SKM-1 treated with dmso at 0.1 percent for 144 hours (cell line): ENCODE measurements at regions not wholly inside any gene's neighbourhood (a gene's known extent, or its start where the extent isn't known, plus 50 kb on each side); places are given as distances from the start of the nearest gene placed in this dataset.

ENCODE experiments used
- DNase-seq: peaks from one replicate; lab custom pipeline; 2025; ENCODE audit not compliant: unreplicated experiment; lab: John Stamatoyannopoulos, UW

DNA sequence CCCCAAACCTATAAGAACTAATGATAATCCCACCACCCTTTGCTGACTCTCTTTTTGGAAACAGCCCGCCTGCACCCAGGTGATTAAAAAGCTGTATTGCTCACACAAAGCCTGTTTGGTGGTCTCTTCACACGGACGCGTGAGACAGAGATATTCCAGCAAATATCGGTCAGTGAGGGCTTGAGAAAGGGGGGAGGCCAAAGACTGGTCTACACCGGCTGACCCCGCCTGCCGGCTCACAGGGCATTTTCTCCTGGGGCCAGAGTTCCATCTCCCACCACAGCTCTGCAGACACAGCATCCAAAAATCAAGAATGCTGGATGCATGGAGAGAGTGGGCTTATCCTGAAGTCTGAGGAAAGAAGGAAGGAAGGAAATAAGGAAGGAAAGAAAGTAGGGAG is 176.0 kb downstream of the SHOX start:
- no peak for DNase-seq

DNA sequence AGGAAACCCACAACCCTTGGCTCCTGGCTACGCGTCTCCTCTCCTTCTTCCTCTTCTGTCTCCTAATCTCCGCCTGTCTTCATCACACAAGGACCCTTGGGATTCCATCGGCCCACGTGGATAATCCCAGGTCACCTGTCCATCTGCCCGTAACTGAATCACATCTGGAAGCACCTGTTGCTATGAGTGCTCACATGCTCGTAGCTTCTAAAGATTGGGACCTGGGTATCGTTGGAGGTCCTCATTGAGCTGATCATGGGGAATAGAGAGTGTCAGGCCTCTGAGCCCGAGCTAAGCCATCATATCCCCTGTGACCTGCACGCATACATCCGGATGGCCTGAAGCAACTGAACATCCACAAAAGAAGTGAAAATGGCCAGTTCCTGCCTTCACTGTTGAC is 175.4 kb downstream of the SHOX start:
- DNase-seq: no peak

DNA sequence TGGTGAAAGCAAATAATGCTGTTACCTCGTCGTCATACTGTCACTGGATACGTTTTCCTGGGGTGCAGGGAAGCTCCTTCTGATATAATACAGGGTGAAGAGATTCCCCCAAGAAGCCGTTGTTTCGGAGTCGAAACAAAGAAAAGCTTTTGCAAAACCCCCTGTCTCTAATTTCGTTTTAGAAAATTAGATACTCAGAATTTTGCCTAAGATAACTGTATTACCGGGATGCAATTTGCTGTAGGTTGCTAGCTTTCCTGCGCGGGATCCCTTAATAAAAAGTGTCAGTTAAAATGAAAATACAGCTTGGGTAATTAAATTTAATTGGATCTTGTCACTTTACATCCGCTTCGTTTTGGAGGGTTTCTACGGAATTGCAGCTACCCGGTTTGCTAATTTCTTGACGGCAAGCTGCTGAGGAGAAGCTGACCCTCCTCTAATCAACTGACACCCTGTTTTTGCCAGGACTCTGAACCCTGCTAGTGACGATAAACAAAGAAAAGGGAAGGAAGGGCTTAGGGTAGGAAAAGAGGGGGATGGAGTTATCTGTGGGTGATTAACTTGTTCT is 174.6 kb downstream of the SHOX start:
- DNase-seq: no peak

DNA sequence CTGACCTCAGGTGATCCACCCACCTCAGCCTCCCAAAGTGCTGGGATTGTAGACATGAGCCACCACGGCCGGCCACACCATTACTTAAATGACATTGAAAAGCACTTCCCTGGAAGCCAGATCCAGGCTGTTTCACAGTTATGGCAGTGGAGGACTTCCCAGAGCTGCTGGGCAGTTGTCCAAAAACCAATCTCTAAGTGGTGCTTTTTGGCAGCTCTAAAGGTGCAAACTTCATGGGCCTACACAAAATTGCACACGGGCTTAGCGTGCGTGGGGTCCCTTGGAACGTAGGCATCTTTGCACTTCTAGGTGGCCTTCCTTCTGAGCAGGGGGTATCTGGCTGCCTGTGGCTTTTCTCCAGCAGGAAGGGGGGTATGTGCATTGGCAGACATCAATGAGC is 172.3 kb downstream of the SHOX start:
- no peak for DNase-seq

DNA sequence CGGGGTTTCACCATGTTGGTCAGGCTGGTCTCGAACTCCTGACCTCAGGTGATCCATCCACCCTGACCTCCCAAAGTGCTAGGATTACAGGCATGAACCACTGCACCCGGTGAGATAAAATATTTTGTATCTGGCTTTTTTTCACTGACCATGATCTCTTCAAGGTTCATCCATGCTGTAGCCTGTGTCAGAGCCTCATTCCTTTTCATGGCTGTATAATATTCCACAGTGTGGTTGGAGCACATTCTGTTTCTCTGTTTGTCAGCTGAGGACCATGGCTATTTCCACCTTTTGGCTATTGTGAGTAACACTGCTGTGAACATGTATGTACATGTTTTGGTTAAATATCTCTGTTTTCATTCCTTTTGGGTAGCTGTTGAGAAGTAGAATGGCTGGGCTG is 169.2 kb downstream of the SHOX start:
- DNase-seq: no peak

DNA sequence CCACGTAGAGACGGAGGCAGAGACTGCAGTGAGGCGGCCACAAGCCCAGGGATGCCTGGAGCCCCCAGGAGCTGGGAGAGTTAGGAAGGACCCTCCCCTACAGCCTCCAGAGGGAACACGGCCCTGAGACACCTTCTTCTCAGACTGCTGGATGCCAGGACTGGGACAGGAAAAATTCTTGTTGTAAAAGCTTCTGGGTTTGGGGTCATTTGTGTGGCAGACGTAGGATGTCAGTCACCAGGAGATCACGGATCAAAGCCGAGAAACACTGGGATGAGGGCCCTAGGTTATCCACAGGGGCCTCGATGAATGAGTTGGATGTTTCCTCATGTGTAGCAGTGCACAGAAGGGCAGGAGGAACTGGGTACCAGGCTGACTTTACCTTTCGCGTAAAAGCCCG is 163.7 kb downstream of the SHOX start:
- DNase-seq: no peak

DNA sequence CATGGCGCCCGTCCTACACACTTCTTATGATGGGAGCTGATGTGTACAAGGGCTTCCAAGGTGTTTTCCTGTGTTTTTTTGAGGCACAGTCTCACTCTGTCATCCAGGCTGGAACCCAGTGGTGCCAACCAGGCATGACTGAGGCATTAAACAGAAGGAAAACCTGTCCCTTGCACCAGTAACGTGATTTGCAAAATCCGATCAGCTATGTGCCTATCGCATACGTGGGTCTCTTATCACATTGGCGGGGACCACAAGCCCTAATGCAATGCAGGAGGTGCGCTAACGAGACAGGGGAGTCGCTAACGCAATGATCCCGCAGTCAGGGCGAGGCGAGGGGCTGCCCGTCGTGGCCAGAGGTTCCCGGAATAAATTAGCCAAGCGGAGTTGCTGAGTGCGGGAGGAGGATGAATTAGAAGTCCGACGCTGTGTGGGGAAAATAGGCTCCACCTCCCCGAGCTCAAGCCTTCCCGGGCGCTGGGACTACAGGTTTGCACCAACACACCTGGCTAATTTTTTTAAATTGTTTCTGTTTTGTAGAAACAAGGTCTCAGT is 162.7 kb downstream of the SHOX start:
- DNase-seq: no peak

DNA sequence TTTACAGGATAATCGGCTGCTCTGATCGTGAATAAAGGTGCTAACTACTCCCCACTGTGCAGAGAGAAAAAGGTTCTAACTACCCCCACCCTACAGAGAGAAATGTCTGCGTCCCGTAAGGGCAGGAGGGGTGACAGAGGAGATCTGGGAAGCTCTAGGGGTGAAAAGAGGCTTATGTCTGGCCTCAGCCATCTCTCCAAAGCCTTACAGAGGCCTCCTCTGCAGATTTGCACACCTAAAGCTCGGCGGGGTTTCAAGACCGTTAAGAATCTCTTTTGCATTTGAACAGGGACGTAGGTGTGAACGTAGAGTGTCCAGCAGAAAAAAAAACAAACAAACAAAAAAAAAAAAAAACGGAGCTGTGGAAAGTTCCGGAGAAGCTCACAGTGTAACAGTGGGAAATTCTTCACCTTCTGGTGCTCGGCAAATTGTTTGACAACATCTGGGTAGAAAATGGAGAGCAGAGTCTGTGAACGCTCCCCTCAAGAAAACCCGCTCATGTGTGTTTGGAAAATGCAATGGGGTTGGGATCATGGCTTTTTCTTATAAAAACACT is 161.0 kb downstream of the SHOX start:
- DNase-seq: no peak

DNA sequence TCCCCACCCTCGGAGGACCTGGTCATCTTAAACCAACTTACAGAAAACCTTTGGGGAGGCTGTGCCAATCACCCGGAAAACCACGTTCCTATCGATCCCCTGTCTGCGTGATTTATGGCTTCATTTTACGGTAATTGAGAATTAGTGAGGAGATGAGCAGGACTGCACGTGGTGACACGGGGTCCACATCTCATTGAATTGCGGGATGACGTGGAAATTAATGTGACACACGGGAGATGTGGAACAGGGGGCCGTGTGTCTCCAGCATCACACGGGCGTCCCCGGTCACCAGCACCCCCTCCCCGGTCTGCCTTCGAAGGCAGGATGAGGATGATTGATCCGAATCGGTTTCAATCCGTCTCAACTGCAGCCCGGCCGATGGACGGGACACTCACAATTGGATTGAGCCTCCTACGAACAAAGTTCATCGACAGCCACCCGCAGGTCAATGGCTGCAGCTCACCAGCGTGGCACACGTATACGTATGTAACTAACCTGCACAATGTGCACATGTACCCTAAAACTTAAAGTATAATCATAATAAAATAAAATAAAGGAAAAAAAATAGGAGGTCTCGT is 160.3 kb downstream of the SHOX start:
- no peak for DNase-seq

DNA sequence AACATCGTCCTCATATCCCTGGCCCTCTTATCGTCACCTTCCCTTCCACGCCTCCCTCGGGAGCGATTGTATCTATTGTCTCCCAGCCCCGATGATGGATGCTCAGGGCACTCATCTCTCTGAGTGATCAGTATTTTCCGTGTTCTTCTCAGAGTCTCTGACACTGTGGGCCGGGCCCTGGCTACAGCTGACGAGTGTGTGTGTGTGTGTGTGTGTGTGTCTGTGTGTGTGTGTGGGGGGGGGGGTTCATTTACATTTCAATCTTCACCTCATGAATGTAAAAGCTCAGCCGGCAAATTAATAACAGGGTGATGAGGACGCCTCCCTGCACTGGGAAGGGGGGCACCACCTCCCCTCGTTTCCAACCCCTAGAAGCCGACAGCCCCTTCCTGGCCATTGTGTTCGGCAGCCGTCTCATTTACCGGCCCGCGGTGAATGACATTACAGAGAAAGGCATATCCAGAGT is 159.5 kb downstream of the SHOX start:
- DNase-seq: no peak

DNA sequence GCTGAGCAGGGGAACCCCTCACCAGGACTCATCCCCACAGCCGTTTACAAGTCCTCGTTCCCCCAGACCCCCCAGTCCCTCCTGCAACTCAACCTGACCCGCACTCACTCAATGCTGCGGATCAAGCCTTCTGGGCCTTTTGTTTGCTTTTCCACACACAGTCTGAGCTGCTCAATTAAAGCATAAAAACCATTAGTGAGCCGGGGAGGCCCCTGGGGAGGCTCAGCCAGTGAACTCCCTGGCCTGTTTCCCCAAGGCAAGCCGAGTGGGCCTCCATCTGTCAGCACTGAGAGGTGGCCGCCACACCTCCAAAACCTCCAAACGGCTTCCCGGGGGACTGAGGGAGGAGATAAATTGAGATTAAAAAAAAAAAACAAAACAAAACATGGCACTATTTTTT is 158.5 kb downstream of the SHOX start:
- DNase-seq: no peak

DNA sequence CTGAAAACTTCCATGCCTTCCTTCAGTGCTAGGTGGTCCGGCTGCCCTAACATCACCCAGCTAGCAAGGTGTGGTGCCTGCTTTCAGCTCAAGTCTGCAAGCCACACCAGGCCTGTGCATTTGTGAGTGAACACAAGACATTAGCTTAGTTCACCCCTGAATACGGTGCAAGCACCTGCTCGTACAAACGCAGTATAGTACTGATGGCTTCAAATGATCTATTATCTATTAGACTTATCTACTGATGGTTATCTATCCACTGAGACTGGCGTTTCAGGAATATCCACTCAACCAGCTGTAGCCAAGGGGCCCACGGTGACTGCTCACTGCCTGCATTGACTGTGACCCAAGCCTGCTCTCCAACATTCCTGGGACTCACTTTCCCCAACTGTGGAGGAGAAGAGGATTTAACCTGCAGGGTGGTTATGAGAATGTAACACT is 155.9 kb downstream of the SHOX start:
- no peak for DNase-seq

DNA sequence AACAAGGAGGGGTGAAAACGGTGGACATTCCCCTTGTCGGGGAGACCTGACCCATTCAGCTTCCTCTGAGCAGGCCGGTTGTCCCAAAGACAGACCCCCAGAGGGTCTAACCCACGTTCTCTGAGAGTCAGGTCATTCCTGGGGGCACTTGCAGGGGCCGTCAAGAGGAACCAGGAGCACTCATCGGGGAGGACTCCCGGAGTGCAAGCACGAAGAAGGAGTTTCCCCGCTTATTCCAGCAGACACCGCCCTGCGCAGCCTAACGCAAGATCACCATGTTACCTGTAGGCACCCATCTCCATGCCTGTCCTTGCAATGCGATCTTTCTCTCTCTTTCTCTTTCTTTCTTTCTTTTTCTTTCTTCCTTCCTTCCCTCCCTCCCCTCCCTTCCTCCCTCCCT is 154.2 kb downstream of the SHOX start:
- DNase-seq: no peak

DNA sequence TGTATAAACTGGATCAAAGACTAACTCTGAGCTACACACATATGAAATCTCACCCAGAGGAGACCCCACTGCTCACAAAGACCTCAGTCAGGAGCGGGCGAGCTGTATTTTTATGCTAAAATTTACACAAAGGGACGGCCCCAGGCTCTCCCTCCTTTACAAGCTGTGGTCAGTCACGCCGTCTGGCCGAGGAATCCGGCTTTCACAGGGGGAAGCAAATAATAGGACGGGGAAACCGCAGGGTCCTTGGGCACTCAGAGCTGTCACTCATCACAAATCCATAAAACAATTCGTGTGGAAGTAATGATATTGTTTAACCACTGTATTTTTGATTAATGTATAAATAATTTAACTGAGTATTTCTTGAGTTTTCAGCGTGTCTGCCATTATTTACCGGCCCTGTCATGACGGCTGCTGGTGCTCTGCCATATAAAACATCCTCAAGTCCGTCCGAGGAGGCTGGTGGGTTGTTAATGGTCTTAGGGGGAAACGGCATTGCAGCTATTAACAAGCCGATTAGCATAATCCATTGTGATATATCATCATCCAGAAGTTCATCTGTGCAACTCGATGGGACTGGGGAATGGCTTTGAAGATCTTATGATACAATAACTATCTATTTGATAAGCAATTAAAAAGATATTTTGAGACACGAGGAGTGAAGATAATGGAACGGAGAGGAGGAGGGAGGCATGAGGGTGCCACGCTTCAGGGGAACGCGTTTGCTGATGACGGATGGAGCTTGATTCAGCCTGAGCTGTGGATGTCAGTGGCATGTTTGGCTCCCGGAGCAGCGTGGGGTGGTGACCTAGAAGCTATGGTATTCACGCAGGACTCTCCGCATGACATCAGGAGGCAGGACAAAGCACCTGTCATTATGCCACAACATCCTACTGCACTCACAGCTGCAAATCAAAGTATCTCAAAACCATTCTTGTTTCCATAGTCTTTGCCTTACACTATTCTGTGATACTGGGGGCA is 150.9 kb downstream of the SHOX start:
- no peak for DNase-seq

DNA sequence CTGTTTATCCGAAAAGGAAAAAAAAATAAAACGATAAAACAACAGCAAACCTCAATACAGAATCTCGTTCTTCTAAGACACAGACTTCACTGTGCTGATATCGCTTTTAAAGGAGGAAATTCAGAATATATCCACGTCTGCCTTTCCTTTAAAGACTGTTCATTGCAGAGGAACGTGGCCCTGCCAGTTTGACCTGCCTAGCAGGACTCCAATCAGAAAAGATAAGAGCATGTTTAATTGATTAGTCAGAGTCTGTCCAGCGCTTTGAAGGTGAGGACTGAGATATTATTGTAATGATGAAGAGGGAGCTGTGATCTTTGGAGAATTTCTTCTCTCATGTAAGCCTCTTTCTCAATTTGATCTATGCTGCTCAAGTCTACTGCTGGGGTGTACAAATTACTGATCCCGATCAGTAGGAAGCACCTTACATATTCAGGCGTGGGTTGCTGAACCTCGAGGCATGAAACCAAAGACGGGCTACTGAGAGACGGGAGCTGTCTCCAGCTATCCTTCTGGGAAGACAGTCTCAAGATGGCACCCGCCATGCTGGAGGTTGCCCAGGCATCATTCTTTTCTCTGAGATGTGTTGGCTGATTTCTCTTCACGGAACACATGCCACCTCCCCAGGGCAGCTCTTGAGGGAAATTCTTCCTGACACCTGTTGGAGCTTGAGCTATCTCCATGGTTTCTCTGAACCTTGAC is 146.1 kb downstream of the SHOX start:
- DNase-seq: no peak

DNA sequence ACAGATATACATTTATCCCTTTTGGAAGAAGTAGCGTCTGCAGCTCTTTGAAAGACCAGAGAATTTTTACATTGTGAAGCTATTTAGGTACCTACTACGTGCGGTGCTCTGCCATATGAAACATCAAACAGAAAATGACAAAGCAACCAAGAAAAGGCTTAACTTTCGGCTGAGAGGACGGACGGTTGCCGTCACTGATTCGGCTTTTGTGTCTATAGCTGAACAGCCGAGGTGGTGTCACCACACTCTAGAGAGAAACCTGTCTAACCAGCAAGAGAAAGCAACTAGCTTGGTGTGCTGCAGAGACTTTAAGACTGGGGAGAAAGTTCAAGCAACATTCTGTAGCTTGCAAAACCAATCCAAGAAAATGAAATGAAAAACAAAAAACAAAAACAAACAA is 145.5 kb downstream of the SHOX start:
- DNase-seq: no peak

DNA sequence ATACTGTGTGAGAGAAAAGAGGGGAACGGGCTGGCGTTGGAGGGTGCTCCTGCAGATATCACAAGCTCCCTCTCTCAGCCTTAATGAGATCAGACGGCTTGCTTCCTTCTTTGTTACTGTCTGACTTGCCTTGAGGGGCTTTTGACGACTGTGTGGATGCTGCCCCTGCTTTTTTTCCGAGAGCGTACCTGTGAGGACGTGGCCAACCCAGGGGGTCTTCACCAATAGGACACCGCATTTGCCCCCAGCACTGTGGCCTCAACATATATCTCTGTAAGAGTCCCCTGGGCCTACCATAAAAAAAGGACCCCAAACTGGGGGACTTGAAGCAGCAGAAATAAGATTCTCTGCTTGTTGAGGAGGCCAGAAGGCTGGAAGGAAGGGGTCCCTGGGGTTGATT is 143.9 kb downstream of the SHOX start:
- DNase-seq: no peak

DNA sequence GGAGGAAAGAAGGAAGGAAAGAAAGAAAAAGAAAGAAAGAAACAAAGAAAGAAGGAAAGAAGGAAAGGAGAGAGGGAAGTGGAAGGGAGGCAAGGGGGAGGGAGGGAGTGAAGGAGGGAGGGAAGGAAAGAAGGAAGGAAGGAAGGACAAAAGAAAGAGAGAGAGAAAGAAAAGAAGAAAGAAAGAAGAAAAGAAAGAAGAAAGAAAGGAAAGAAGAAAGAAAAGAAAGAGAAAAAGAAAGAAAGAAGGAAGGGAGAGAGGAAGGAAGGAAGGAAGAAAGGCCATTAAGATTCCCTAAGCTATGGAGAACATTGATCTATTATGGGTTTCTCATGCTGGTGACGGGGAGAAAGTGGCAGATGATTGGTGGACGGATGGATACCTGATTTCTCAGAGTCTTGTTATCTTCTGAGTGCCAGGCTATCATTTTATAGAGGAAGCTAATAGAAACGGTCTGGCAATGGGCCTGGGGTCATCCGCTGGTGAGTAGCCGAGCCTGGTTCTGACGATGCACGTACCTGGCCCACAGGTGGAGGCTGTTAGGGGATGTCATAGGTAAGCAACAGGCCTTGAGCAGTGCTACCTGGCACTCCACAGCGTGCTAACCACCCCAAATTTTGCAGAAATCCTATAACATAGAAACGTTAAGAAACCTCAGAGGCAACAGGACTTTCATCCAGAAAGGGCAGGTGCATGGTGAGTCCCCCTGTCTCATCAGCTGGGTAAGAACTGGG is 142.9 kb downstream of the SHOX start:
- DNase-seq: no peak

DNA sequence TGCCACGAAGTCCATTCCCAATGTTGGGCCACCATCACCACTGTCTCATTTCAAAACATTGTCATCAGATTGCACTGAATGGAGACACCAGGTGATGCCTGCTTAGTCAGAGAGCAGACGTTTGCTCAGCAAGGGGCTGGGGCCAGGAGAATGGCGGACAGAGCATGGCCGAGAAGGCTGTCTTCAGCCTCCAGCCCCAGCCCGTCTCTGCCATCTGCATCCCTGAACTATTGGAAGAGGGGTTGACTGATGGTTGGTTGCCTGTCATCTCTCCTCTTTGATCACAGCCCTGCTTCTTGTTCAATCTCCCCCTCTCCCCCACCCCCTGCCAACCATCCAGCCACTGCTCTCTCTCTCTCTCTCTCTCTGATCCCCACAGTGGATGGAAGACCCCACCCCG is 140.9 kb downstream of the SHOX start:
- no peak for DNase-seq

DNA sequence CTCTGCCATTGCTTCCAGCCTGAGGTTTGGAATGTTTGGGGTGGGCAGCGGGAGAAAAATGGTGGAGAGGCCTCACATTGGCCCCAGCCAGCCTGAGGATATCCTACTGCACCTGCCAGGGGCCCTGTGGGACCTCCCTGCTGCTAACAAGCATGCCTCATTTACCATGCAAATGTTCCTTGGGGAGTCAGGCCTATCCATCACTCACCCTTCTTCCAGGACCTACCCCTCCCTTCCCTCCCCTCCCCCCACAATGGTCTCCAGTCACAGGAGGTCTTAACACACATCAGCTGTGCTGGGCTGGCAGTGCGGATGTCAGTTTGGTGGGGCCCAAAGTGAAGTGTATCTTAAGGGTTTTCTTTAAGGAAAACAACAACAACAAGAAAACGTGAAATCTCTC is 139.2 kb downstream of the SHOX start:
- no peak for DNase-seq
